A673 (cell line): ENCODE measurements at regions not wholly inside any gene's neighbourhood (a gene's known extent, or its start where the extent isn't known, plus 50 kb on each side); places are given as distances from the start of the nearest gene placed in this dataset.

Experiments
- BruUV-seq: library from RNA; stranded (reverse); fragments of 400-500 nt; replicated peaks from 2 replicates; lab custom pipeline; 2021; lab: Mats Ljungman, UMichigan
- CTCF ChIA-PET: fragments of 300-600 bp; sonication (Branson Sonifier 250); formaldehyde crosslinking; loops from one replicate; lab custom pipeline; 2022; ENCODE audit warnings: antibody characterized with exemption; lab: Charles Lee
- POLR2A ChIA-PET: fragments of 300-600 bp; sonication (Branson Sonifier 250); formaldehyde crosslinking; loops from one replicate; lab custom pipeline; 2022; ENCODE audit warnings: antibody characterized with exemption; ENCODE audit not compliant: low non-redundant PET; lab: Charles Lee
- DNase-seq: peaks from one replicate; pipeline ENCODE4 v3.0.0-alpha.2; 2015; ENCODE audit warnings: low spot score
- H3K27ac ChIP-seq: fragments of 200-600 bp; sonication (generic); 2 replicates; pipeline ENCODE4 v1.5.1; 2016; ENCODE audit warnings: mixed run types, low read depth, mild to moderate bottlenecking, mixed read lengths, antibody characterized with exemption, low read length; ENCODE audit not compliant: poor library complexity, severe bottlenecking
- H3K27me3 ChIP-seq: fragments of 200-600 bp; sonication (generic); replicated peaks from 2 replicates; pipeline ENCODE4 v1.6.1; 2017; ENCODE audit warnings: mixed run types, low read depth, mild to moderate bottlenecking, mixed read lengths, antibody characterized with exemption, low read length; ENCODE audit not compliant: insufficient read depth, poor library complexity
- H3K36me3 ChIP-seq: fragments of 200-600 bp; sonication (generic); 2 replicates; pipeline ENCODE4 v1.6.1; 2016; ENCODE audit warnings: mixed run types, mild to moderate bottlenecking, mixed read lengths, antibody characterized with exemption, low read length; ENCODE audit not compliant: insufficient read depth, poor library complexity, severe bottlenecking
- H3K4me1 ChIP-seq: fragments of 200-600 bp; sonication (generic); 2 replicates; pipeline ENCODE4 v1.6.1; 2017; ENCODE audit warnings: mixed run types, mild to moderate bottlenecking, mixed read lengths, antibody characterized with exemption, low read length; ENCODE audit not compliant: insufficient read depth, poor library complexity, severe bottlenecking
- H3K4me3 ChIP-seq: fragments of 200-600 bp; sonication (generic); 2 replicates; pipeline ENCODE4 v1.5.1; 2016; ENCODE audit warnings: low read depth, mixed run types, mild to moderate bottlenecking, mixed read lengths, low read length; ENCODE audit not compliant: poor library complexity, severe bottlenecking
- H3K9me3 ChIP-seq: fragments of 200-600 bp; sonication (generic); 2 replicates; pipeline ENCODE4 v1.6.1; 2016; ENCODE audit warnings: mixed run types, low read depth, mild to moderate bottlenecking, mixed read lengths, antibody characterized with exemption, low read length; ENCODE audit not compliant: poor library complexity, severe bottlenecking
- EZH2 ChIP-seq: fragments of 200-600 bp; sonication (generic); IDR thresholded peaks from 2 replicates; pipeline ENCODE4 v1.6.1; 2017; ENCODE audit warnings: borderline replicate concordance, low read depth, mild to moderate bottlenecking, mixed read lengths, antibody characterized with exemption, low read length; ENCODE audit not compliant: poor library complexity, severe bottlenecking
- intact Hi-C: fragments of 100-400 bp; cut with micrococcal nuclease; formaldehyde crosslinking; loops from one replicate; pipeline ENCODE4 v1.10.0; 2022; ENCODE audit not compliant: unreplicated experiment
- TF ChIP-seq, protein P1 (sequence below): fragments of 300-800, 200-600 bp; sonication (generic); conservative IDR thresholded peaks from 2 replicates; pipeline ENCODE4 v1.5.1; 2017; ENCODE audit warnings: low read depth, mild to moderate bottlenecking, antibody characterized with exemption, low read length, moderate library complexity, mixed read lengths

DNA sequence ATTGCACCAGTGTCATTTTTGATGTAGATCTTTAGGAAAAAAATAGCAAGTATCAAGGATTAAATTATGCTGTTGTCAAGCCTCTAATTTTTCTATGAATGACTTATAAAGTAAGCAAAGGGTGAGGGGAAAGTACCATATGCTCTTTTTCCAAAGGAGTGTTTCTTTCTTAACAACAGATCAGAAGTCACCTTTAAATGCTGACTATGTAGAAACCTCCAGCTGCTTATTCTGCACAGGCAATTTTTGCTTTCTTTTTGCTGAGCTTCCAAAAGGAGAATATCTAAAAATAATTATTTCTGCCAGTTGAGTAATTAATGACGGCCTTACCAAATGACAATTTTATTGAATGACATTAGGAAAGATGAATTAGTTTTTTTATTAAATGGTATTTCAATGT is 390.6 kb upstream of the MANEA start:
- H3K27ac ChIP-seq = no peak overlapping the region
- no peaks in the 10 kb centered on the region for H3K9me3 ChIP-seq
- intact Hi-C loops = no loop called here
- no peaks in the 10 kb centered on the region for H3K27me3 ChIP-seq
- ChIA-PET POLR2A (no interaction called here), CTCF (no interaction called here)
- BruUV-seq = no TSS peak
- no peaks in the 10 kb centered on the region for H3K36me3 ChIP-seq
- H3K4me3 ChIP-seq = no peak overlapping the region
- TF ChIP-seq, protein P1, sequence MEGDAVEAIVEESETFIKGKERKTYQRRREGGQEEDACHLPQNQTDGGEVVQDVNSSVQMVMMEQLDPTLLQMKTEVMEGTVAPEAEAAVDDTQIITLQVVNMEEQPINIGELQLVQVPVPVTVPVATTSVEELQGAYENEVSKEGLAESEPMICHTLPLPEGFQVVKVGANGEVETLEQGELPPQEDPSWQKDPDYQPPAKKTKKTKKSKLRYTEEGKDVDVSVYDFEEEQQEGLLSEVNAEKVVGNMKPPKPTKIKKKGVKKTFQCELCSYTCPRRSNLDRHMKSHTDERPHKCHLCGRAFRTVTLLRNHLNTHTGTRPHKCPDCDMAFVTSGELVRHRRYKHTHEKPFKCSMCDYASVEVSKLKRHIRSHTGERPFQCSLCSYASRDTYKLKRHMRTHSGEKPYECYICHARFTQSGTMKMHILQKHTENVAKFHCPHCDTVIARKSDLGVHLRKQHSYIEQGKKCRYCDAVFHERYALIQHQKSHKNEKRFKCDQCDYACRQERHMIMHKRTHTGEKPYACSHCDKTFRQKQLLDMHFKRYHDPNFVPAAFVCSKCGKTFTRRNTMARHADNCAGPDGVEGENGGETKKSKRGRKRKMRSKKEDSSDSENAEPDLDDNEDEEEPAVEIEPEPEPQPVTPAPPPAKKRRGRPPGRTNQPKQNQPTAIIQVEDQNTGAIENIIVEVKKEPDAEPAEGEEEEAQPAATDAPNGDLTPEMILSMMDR = no peak
- TF ChIP-seq EZH2 = no peak
- H3K4me1 ChIP-seq = no peaks in the 10 kb centered on the region
- DNase-seq = no peak

DNA sequence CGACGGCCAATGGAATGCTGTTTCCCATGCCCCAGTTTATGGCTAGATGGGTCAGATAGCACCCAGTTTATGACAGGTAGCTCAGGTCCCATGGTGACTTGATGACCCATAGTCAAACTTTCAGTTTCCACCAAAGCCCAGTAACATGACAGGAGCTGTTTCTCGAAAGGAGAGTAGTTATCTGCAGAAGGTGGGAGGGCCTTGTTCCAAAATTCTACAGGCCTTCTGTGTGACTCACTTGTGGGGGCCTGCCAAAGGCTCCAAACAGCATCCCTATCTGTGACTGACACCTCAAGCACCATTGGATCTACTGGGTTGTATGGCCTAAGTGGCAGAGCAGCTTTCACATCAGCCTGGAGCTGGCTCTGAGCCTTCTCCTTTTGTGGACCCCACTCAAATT is 379.7 kb upstream of the MANEA start:
- CTCF ChIA-PET = no interaction called here
- no peak for TF ChIP-seq EZH2
- TF ChIP-seq, protein P1 = no peak
- Histone ChIP-seq H3K4me3 (no peak overlapping the region), H3K9me3 (no peaks in the 10 kb centered on the region), H3K27me3 (no peaks in the 10 kb centered on the region), H3K27ac (no peak overlapping the region), H3K36me3 (no peaks in the 10 kb centered on the region), H3K4me1 (no peaks in the 10 kb centered on the region)
- DNase-seq = no peak
- POLR2A ChIA-PET = no interaction called here
- intact Hi-C loops = no loop called here
- no TSS peak for BruUV-seq

DNA sequence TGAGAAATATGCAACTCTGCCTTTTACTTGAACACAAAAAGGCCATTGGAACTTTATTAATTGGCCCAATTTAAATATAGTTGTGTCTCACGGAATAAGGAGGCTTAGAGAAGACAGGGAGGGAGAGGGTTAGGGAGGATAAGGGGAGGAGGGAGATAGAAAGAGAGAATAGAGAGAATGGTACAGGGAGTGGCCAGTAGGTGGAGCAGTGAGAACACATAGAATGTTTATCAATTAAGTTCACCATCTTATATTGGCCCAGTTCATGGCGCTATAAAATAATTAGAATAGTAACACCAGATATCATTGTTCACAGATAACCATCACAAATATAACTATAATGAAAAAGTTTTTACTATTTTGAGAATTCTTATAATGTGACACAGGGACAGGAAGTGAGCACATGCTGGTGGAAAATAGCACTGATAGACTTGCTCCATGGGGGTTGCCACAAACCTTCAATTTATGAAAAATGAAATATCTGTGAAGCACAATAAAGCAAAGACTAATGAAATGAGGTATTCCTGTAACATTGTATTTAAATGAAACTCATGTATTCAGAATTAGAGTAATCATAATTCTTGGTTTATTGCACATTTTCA is 374.1 kb upstream of the MANEA start:
- CTCF ChIA-PET = interaction anchor here (1.0 kb wide), 1 partner anchor 45 kb away, joined by 5 read pairs; no protein-coding TSS in a partner anchor
- Histone ChIP-seq H3K4me3 (no peak overlapping the region), H3K36me3 (no peaks in the 10 kb centered on the region), H3K27me3 (no peaks in the 10 kb centered on the region), H3K9me3 (no peaks in the 10 kb centered on the region), H3K4me1 (peaks cover 4% of the 10 kb centered on the region), H3K27ac (no peak overlapping the region)
- intact Hi-C loops = loop anchor here (1.0 to 5.0 kb wide), 2 partner anchors 77 to 149 kb away; no protein-coding TSS in a partner anchor
- POLR2A ChIA-PET = interaction anchor here (0.6 kb wide), 1 partner anchor 22 kb away, joined by 21 read pairs; no protein-coding TSS in a partner anchor
- no TSS peak for BruUV-seq
- DNase-seq = peak; percentile 72
- no peak for TF ChIP-seq EZH2
- TF ChIP-seq, protein P1 = peak; percentile 85
